Activated B cell treated with CpG ODN at 0.5 μM for 24 hours (primary cell): ENCODE measurements at regions not wholly inside any gene's neighbourhood (a gene's known extent, or its start where the extent isn't known, plus 50 kb on each side); places are given as distances from the start of the nearest gene placed in this dataset.

ENCODE experiments used
- ATAC-seq: fragments of 200-7000 bp; cut with Tn5 transposase; one replicate; pipeline ENCODE4 v1.10.0; 2021; ENCODE audit warnings: low read depth, mild to moderate bottlenecking, moderate library complexity
- CTCF ChIA-PET: fragments of 350-600 bp; sonication (Branson Sonifier 250); formaldehyde crosslinking; loops from one replicate; lab custom pipeline; 2021; ENCODE audit warnings: antibody characterized with exemption; lab: Charles Lee
- POLR2A ChIA-PET: fragments of 350-600 bp; sonication (Branson Sonifier 250); formaldehyde crosslinking; loops from one replicate; lab custom pipeline; 2021; ENCODE audit warnings: antibody characterized with exemption; lab: Charles Lee
- DNase-seq: peaks from one replicate; pipeline ENCODE4 v3.0.0; 2022
- H3K27ac Mint-ChIP-seq: one replicate; pipeline ENCODE4 v1.8.0; 2020; ENCODE audit warnings: mixed read lengths
- H3K27me3 Mint-ChIP-seq: one replicate; pipeline ENCODE4 v1.8.0; 2021; ENCODE audit warnings: mixed read lengths
- H3K36me3 Mint-ChIP-seq: one replicate; pipeline ENCODE4 v1.8.0; 2021; ENCODE audit warnings: low read depth, mixed read lengths
- H3K4me1 Mint-ChIP-seq: one replicate; pipeline ENCODE4 v1.8.0; 2021; ENCODE audit warnings: mixed read lengths
- H3K4me3 Mint-ChIP-seq: one replicate; pipeline ENCODE4 v1.8.0; 2020; ENCODE audit warnings: mild to moderate bottlenecking, mixed read lengths
- H3K9me3 Mint-ChIP-seq: one replicate; pipeline ENCODE4 v1.8.0; 2020; ENCODE audit warnings: mixed read lengths
- intact Hi-C: fragments of 100-400 bp; cut with micrococcal nuclease; formaldehyde crosslinking; loops from one replicate; pipeline ENCODE4 v1.15.1; 2024
- TF ChIP-seq, protein P1 (sequence below): fragments of 200-600 bp; IDR thresholded peaks from one replicate; pipeline ENCODE4 v1.8.0; 2022; ENCODE audit warnings: antibody characterized with exemption, mild to moderate bottlenecking

- no peak for ATAC-seq
- intact Hi-C loops: no loop called here
- no peak overlapping the region for H3K4me3 Mint-ChIP-seq
These were observed 660.8 kb downstream of the KLHL13 start for GRCh38 chrX:117455787-117456186.

DNA sequence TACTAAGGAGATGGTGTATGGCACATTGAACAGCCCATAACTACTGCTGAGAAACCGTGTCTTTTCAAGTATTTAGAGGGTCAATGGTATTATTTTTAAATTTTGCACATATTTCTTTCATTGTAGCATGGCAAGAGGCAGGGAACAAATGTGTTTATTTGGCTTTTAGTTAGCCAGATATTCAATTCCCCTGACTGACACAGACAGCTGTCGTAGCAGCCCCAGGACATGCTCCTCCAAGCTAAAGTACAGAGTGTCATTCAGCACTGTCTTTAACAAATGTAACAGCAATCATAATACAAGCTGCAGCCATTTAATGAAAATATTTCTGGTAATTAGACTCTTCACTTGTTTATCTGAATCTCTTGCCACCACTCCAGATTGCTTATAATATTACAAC lies 687.1 kb downstream of the KLHL13 start:
- H3K36me3 Mint-ChIP-seq: no peaks in the 10 kb centered on the region
- DNase-seq (no peak), ATAC-seq (no peak)
- TF ChIP-seq, protein P1, sequence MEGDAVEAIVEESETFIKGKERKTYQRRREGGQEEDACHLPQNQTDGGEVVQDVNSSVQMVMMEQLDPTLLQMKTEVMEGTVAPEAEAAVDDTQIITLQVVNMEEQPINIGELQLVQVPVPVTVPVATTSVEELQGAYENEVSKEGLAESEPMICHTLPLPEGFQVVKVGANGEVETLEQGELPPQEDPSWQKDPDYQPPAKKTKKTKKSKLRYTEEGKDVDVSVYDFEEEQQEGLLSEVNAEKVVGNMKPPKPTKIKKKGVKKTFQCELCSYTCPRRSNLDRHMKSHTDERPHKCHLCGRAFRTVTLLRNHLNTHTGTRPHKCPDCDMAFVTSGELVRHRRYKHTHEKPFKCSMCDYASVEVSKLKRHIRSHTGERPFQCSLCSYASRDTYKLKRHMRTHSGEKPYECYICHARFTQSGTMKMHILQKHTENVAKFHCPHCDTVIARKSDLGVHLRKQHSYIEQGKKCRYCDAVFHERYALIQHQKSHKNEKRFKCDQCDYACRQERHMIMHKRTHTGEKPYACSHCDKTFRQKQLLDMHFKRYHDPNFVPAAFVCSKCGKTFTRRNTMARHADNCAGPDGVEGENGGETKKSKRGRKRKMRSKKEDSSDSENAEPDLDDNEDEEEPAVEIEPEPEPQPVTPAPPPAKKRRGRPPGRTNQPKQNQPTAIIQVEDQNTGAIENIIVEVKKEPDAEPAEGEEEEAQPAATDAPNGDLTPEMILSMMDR: no peak
- no peak overlapping the region for H3K27ac Mint-ChIP-seq
- no peak overlapping the region for H3K4me3 Mint-ChIP-seq
- POLR2A ChIA-PET: no interaction called here
- no peaks in the 10 kb centered on the region for H3K27me3 Mint-ChIP-seq
- CTCF ChIA-PET: no interaction called here
- intact Hi-C loops: no loop called here
- no peaks in the 10 kb centered on the region for H3K9me3 Mint-ChIP-seq
- H3K4me1 Mint-ChIP-seq: no peaks in the 10 kb centered on the region

More at GRCh38 chrX:117455787-117456186, 660.8 kb downstream of the KLHL13 start:
- Mint-ChIP-seq H3K27me3 (no peaks in the 10 kb centered on the region), H3K9me3 (no peaks in the 10 kb centered on the region), H3K36me3 (no peaks in the 10 kb centered on the region), H3K4me1 (no peaks in the 10 kb centered on the region), H3K27ac (no peak overlapping the region)
- TF ChIP-seq, protein P1: no peak
- ChIA-PET POLR2A (no interaction called here), CTCF (no interaction called here)
- no peak for DNase-seq

DNA sequence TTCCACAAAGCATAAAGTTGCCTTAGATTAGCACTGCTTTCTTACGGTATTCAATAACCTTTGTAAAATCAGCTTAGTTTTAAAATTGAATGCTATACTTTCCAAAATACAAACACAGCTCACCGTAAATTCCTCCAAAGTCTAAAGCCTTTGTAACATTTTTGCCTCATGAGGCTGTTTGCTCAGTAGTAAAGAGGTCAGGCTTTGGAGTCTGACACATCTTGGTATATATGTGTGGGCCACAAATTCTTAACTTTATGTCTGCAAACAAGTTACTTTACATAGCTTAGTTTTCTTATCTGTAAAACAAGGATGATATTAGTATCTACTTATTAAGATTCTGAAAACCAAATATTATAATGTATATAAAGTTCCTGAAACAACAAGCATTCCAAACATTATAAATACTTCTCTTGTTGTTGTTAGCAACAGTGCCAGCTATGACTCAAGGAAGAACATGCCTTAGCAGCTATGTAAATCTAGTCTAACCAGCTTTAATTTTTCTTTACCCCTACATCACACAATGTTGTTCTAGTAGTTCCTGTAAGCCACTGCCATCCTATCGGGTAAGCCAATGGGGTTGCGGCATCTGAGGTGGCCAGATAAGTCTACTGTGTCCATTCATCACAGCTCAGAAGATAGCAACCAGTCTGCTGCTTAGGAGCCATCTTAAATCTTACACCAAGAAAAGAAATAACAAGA lies 709.0 kb downstream of the KLHL13 start:
- Mint-ChIP-seq H3K36me3 (no peaks in the 10 kb centered on the region), H3K4me3 (no peak overlapping the region), H3K27ac (no peak overlapping the region), H3K9me3 (peaks cover 4% of the 10 kb centered on the region), H3K27me3 (no peaks in the 10 kb centered on the region), H3K4me1 (no peaks in the 10 kb centered on the region)
- POLR2A ChIA-PET: no interaction called here
- intact Hi-C loops: no loop called here
- ATAC-seq (no peak), DNase-seq (no peak)
- CTCF ChIA-PET: no interaction called here
- TF ChIP-seq, protein P1: no peak

GRCh38 chrX:117400839-117401238 lies 715.8 kb downstream of the KLHL13 start:
- H3K4me3 Mint-ChIP-seq: no peak overlapping the region
- ATAC-seq (no peak), DNase-seq (no peak)

GRCh38 chrX:117400005-117400404 lies 716.6 kb downstream of the KLHL13 start:
- Mint-ChIP-seq H3K27me3 (no peaks in the 10 kb centered on the region), H3K9me3 (no peaks in the 10 kb centered on the region), H3K36me3 (no peaks in the 10 kb centered on the region), H3K27ac (no peak overlapping the region), H3K4me3 (no peak overlapping the region), H3K4me1 (no peaks in the 10 kb centered on the region)
- DNase-seq: no peak
- TF ChIP-seq, protein P1: no peak
- no peak for ATAC-seq
- POLR2A ChIA-PET: no interaction called here
- CTCF ChIA-PET: no interaction called here
- intact Hi-C loops: no loop called here

More at GRCh38 chrX:117400839-117401238, 715.8 kb downstream of the KLHL13 start:
- no peaks in the 10 kb centered on the region for H3K36me3 Mint-ChIP-seq
- CTCF ChIA-PET: no interaction called here
- H3K4me1 Mint-ChIP-seq: no peaks in the 10 kb centered on the region
- no peaks in the 10 kb centered on the region for H3K27me3 Mint-ChIP-seq
- no peak overlapping the region for H3K27ac Mint-ChIP-seq
- intact Hi-C loops: no loop called here
- POLR2A ChIA-PET: no interaction called here
- TF ChIP-seq, protein P1: no peak
- no peaks in the 10 kb centered on the region for H3K9me3 Mint-ChIP-seq
